Stimulated activated memory B cell treated with anti-CD40 and anti-IgM and Interleukin-4, amounts not matched to agents 10 μg/mL and 1 μg/mL and 100 μg/mL, for 72 hours (primary cell): ENCODE measurements at regions not wholly inside any gene's neighbourhood (a gene's known extent, or its start where the extent isn't known, plus 50 kb on each side); places are given as distances from the start of the nearest gene placed in this dataset.

Experiments
- ATAC-seq: fragments of 150-1000 bp; cut with Tn5 transposase; 2 replicates; pipeline ENCODE4 v1.10.0; 2021
- H3K27ac Mint-ChIP-seq: one replicate; pipeline ENCODE4 v1.8.0; 2022; ENCODE audit warnings: mild to moderate bottlenecking, mixed read lengths
- H3K27me3 Mint-ChIP-seq: one replicate; pipeline ENCODE4 v1.8.0; 2022; ENCODE audit warnings: mixed read lengths
- H3K36me3 Mint-ChIP-seq: one replicate; pipeline ENCODE4 v1.8.0; 2022; ENCODE audit warnings: mixed read lengths
- H3K4me1 Mint-ChIP-seq: one replicate; pipeline ENCODE4 v1.8.0; 2022; ENCODE audit warnings: mixed read lengths
- H3K4me3 Mint-ChIP-seq: one replicate; pipeline ENCODE4 v1.8.0; 2022; ENCODE audit warnings: mild to moderate bottlenecking, moderate library complexity, mixed read lengths
- H3K9me3 Mint-ChIP-seq: one replicate; pipeline ENCODE4 v1.8.0; 2022; ENCODE audit warnings: mixed read lengths

DNA sequence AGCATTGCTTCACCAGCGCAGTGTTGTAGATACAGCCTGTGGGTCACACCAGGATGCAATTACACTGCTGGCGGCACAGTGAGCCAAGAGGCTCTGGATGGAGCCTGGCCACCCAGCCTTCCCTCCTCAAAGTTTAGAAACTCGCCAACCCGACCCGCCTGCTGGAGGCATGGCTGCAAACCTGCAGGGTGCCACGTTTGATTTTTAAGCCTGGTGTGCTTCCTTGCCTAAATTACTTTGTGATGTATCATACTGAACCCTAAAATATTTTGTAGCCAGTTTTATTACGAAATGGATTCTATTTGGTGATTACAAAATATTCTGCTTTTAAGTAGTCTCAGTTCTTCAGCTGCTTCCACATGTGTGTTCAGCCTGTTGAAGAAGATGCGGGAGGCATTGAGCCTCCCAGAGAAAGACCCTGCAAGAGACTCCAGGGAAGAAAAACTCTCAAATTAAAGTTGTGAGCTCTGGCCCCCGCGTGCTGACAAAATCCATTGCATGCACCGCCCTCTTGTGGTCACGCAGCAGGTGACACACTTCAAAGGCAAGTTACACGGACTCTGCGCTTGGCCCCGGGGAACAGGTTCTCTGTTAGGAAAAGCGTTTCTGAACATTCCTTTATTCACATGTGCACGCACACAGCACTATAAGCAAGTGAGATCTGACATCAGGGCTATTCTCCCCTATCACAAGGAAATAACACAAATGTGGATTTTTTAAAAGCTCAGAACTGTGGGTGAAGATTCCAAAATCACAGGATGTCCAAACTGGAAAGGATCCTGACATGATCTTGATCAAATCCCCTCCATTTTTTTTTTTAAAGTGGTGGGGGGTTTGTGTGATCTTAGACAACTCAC, 63.0 kb upstream of the TWIST2 start:
- Mint-ChIP-seq H3K9me3 (peaks cover 4% of the 10 kb centered on the region), H3K4me3 (no peak overlapping the region), H3K36me3 (no peaks in the 10 kb centered on the region), H3K27ac (no peak overlapping the region), H3K27me3 (peaks cover 29% of the 10 kb centered on the region), H3K4me1 (no peaks in the 10 kb centered on the region)
- no peak for ATAC-seq

DNA sequence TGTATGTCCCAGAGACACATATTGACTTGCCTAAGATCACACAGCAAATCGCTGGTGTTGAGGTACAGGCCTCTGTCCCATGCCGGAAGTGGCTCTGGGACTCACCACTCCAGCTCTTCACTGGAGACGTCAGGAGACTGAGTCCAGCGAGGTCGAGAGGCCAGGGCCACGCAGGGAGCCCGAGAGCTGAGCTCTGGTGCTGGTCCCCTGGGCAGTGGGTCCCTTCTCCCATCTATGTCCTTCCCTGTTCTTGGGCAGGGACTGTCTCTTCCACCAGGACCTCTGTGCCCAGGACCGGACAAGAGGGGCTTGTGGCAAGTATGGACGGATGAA, 62.4 kb upstream of the TWIST2 start:
- peaks cover 34% of the 10 kb centered on the region for H3K27me3 Mint-ChIP-seq
- no peak overlapping the region for H3K4me3 Mint-ChIP-seq
- no peaks in the 10 kb centered on the region for H3K4me1 Mint-ChIP-seq
- H3K9me3 Mint-ChIP-seq, result peaks cover 4% of the 10 kb centered on the region
- no peak for ATAC-seq
- no peak overlapping the region for H3K27ac Mint-ChIP-seq
- no peaks in the 10 kb centered on the region for H3K36me3 Mint-ChIP-seq

DNA sequence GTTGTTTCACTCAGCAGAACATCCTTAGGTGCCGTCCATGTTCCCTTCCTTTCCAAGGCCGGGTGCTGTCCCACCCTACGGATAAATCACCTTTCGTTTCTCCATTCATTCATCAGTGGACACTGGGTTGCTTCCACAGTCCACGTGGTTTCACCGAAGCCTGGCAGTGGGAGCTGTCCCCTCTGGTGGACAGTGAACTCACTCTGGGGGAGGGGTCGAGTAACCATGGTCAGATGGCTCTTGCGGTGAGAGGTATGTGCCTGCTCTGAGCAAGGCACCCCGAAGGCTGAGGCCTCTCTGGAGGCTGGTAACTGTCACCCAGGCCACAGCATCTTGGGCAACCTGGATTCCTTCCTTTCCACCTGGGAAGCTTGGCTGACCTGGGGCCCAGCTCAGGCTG, 61.5 kb upstream of the TWIST2 start:
- Mint-ChIP-seq H3K27ac (no peak overlapping the region), H3K4me1 (no peaks in the 10 kb centered on the region), H3K27me3 (peaks cover 40% of the 10 kb centered on the region), H3K9me3 (peaks cover under 1% of the 10 kb centered on the region), H3K36me3 (no peaks in the 10 kb centered on the region), H3K4me3 (no peak overlapping the region)
- ATAC-seq, result no peak

DNA sequence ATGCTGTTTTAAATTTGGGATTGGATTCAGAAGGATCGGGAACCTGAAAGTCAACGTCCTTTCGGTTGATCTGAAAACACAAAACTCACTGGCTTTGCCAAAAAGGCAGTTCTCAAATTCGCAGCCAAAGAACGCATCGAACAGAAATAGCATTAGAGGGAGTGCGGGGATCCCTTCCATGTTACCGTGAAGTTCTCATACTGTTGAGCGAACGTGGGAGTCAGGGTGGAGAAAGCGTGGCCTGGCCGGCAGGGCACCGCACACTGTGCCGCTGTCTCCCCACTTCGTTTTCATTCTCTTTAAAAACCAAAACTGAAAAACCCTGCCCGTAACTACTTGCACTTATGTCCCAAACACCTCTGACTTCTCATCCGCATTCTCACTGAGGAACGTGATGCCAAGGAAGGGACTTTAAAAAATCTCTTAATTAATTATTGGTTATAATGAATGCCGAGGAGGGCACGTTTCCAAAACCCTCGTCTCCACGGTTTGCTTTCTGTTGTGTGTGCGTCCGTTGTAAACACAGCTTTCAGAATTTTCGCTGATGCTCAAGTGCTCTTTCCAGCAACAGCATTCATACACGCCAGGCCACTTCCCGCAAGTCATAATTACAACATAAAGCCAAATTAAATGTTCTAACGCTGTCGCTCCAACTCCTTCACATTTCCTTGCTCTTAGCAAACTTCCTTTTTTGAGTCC, 60.9 kb upstream of the TWIST2 start:
- no peaks in the 10 kb centered on the region for H3K36me3 Mint-ChIP-seq
- H3K27ac Mint-ChIP-seq, result no peak overlapping the region
- no peak for ATAC-seq

DNA sequence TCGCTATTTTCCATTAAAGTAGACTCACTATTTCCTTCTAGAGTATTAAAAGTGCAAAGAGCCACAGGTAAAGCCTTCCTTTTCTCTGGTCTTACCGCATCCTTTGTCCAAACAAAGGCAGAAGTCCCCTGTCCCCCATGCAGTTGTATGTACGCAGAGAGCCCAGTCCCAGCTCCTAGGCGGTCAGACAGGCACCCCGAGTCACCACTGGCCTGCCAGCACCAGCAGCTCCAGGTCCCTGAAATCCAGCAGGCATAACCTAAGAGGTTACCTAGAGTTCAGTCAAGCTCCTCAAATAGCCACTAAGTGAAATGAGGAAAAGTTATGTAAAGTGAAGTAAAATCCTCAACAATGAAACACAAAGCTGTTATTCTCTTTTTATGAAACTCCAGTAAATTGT, 60.4 kb upstream of the TWIST2 start:
- H3K9me3 Mint-ChIP-seq, result no peaks in the 10 kb centered on the region
- H3K36me3 Mint-ChIP-seq, result no peaks in the 10 kb centered on the region
- H3K4me3 Mint-ChIP-seq, result no peak overlapping the region

More for the DNA sequence above, 60.9 kb upstream of the TWIST2 start:
- no peaks in the 10 kb centered on the region for H3K4me1 Mint-ChIP-seq
- no peak overlapping the region for H3K4me3 Mint-ChIP-seq
- H3K27me3 Mint-ChIP-seq, result peaks cover 40% of the 10 kb centered on the region
- no peaks in the 10 kb centered on the region for H3K9me3 Mint-ChIP-seq

DNA sequence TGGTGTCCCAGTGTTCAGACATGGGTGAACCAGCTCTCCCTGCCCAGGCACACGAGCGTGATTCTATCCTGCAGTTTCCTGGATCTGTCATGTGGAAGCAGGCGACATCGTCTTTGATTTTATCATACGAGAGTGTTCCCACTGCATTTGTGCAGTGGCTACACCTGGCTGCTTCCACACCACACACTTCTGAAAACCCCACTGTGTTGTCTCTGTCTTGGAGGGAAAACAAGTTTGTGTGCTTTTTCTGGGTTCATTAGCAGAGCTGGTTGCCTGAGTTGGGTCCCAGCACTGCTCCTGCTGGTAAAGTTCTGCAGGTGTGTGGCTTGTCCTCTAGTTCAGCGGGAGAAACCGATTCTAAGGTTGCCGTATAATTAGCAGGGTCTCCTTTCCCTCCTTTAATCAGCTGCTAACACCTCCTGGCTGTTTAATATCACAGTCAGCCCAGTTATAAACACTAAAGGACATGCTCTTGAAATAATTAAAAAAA, 58.5 kb upstream of the TWIST2 start:
- no peaks in the 10 kb centered on the region for H3K36me3 Mint-ChIP-seq
- no peaks in the 10 kb centered on the region for H3K4me1 Mint-ChIP-seq
- no peak for ATAC-seq
- H3K27me3 Mint-ChIP-seq, result peaks cover 31% of the 10 kb centered on the region
- H3K4me3 Mint-ChIP-seq, result no peak overlapping the region
- H3K27ac Mint-ChIP-seq, result no peak overlapping the region
- H3K9me3 Mint-ChIP-seq, result no peaks in the 10 kb centered on the region

More for the DNA sequence above, 60.4 kb upstream of the TWIST2 start:
- Mint-ChIP-seq H3K4me1 (no peaks in the 10 kb centered on the region), H3K27ac (no peak overlapping the region), H3K27me3 (peaks cover 40% of the 10 kb centered on the region)
- ATAC-seq, result no peak

DNA sequence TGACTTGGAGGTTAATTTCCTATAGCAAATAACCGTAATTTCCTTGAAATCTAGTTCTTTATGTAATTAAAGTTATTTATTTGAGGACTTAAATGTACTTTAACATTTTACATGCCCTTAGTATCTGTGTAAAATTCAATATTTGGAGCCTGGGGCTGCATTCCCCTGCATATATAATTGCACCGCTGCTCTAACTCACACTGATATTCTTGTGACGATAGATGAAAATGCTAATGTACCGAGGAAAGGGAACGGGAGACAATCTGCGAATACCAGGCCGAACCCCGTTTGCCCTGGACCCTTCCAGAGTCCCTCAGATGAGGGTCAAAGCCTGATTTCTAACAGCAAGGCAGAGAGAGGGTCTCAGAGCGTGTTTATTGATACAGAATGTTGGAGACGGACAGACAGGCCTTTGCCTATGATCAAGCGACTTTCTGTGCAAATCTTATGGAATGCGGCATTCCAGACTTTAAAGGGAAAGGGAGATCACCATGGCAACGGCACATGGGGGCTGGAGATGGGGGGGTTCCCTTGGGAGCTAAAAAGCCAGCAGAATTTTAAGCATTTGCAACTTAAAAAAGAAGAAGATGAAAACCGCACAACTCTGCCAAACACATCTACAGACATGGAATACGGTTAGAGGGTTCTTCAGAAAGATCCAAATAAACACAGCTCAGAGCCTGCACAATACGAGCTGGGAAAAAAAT, 57.6 kb upstream of the TWIST2 start:
- no peak for ATAC-seq
- H3K4me1 Mint-ChIP-seq, result no peaks in the 10 kb centered on the region
- no peaks in the 10 kb centered on the region for H3K9me3 Mint-ChIP-seq
- no peak overlapping the region for H3K4me3 Mint-ChIP-seq
- H3K36me3 Mint-ChIP-seq, result no peaks in the 10 kb centered on the region
- peaks cover 24% of the 10 kb centered on the region for H3K27me3 Mint-ChIP-seq
- no peak overlapping the region for H3K27ac Mint-ChIP-seq

DNA sequence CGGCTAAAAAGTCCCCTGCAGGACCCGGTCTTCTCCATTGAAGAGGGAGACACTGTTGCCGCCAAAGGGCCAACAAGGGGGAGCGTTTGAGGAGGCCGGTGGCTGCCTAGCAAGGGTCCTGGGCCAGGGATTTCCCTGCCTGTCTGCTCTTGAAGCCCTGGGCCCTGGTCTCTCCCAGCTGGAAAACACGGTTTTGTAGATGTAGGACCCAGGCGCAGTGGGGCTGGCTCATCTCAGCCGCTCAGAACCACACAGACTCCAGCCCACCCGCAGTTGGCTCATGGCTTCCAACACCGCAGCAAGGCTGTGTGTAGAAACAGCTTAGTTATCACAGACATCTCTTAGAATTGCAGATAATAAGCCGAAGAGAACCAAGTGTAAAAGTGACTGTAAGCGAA, 57.1 kb upstream of the TWIST2 start:
- H3K9me3 Mint-ChIP-seq, result no peaks in the 10 kb centered on the region
- H3K36me3 Mint-ChIP-seq, result no peaks in the 10 kb centered on the region
- peaks cover 19% of the 10 kb centered on the region for H3K27me3 Mint-ChIP-seq
- H3K27ac Mint-ChIP-seq, result no peak overlapping the region
- ATAC-seq, result no peak
- no peaks in the 10 kb centered on the region for H3K4me1 Mint-ChIP-seq
- H3K4me3 Mint-ChIP-seq, result no peak overlapping the region

DNA sequence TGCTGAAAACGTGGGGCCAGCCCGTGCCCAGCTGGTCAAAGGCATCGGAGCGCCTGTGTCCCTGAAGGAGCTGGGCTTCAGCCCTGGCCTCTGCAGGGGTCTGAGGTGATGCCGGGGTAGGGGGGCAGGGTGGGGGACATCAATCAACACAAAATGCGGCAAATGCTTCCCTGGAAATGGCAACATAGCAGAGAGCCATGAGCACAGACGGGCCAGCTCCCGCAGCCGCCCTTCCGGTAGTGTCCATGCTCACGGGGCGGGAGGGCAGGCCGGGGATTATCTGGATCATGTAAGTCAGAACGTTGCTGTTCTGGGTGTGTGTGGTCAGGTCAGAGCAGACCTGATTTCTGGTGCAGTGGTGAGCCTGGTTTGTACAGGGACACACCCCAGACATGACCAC, 56.5 kb upstream of the TWIST2 start:
- Mint-ChIP-seq H3K27ac (no peak overlapping the region), H3K9me3 (no peaks in the 10 kb centered on the region), H3K4me1 (no peaks in the 10 kb centered on the region), H3K27me3 (peaks cover 14% of the 10 kb centered on the region), H3K36me3 (no peaks in the 10 kb centered on the region), H3K4me3 (no peak overlapping the region)
- no peak for ATAC-seq

DNA sequence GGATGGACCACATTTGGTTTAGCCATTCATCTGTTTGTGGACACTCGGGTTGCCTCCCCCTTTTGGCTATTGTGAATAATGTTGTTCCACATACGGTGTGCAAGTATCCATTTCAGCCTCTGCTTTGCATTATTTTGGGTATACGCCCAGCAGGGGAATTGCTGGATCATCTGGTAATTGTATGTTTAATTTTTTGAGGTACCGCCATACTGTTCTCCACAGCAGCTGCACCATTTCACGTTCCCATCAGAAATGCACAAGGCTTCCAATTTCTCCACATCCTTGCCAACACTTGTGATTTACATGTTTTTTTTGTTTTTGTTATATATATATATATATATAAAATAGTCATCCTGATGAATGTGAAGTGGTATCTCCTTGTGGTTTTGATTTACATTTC, 54.6 kb upstream of the TWIST2 start:
- no peak for ATAC-seq
- peaks cover 31% of the 10 kb centered on the region for H3K27me3 Mint-ChIP-seq
- H3K4me3 Mint-ChIP-seq, result no peak overlapping the region
- no peaks in the 10 kb centered on the region for H3K4me1 Mint-ChIP-seq
- no peak overlapping the region for H3K27ac Mint-ChIP-seq
- no peaks in the 10 kb centered on the region for H3K9me3 Mint-ChIP-seq
- H3K36me3 Mint-ChIP-seq, result no peaks in the 10 kb centered on the region

DNA sequence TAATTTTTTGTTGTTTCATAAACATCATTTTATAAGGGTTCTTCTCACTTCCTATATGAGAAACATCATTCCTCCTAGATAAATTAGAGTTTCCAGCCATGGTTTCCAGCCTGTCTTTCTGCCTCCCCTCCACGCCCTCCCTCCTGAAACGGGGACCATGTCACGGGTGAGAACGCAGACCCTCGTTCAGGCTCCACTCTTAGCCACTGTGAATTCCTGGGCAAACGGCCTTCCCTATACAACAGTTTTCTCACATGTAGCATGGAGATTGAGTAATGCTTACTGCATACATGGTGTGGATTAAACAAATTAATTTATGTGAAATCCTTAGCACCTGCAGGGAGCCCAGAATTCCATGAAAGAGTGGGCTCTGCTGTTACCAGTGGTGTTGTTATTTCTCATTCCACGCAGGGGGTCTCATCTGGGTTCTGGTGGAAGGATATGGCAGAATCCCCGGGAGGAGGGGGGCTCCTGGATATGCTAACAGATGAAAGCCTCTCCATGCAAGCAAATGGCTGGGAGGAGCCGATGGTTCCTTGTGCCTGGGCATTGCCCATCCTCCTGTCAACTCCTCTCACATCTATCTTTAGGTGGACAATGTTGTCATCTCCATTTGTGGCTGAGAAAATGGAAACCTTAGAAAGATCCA, 54.0 kb upstream of the TWIST2 start:
- Mint-ChIP-seq H3K4me1 (no peaks in the 10 kb centered on the region), H3K27ac (no peak overlapping the region), H3K9me3 (no peaks in the 10 kb centered on the region), H3K36me3 (no peaks in the 10 kb centered on the region), H3K27me3 (peaks cover 37% of the 10 kb centered on the region), H3K4me3 (no peak overlapping the region)
- ATAC-seq, result no peak

DNA sequence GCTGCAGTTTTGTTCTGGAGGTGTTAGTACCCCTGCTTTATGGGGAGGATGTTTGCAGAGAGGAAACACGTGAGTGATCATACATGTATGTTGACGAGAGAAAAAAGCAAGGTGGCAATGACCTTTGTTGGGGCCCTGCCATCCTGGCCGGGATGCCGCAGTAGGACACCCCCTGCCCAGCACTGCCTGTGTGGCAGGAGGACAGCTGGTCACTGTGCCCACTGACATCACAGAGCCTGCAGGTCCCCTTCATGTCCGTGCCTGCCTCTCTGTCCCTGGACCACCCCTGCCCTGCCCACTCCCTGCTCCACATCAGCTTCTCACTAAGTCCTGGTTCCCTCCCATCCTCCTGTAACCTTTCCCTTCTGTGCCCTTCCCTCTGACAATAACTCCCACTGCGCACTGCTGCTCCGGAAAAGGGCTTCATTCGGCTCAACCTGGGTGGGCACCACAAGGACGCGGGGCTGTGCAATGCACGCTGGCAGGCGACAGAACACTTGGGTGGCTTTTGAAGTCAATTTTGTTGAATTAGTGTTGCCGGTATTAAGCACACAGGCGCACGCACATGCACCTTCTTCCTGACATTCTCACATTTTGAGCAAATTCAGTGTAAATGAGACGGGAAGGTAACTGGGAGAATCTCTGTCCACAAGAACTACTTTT, 51.5 kb upstream of the TWIST2 start:
- Mint-ChIP-seq H3K36me3 (no peaks in the 10 kb centered on the region), H3K4me1 (no peaks in the 10 kb centered on the region), H3K27me3 (peaks cover 35% of the 10 kb centered on the region)

DNA sequence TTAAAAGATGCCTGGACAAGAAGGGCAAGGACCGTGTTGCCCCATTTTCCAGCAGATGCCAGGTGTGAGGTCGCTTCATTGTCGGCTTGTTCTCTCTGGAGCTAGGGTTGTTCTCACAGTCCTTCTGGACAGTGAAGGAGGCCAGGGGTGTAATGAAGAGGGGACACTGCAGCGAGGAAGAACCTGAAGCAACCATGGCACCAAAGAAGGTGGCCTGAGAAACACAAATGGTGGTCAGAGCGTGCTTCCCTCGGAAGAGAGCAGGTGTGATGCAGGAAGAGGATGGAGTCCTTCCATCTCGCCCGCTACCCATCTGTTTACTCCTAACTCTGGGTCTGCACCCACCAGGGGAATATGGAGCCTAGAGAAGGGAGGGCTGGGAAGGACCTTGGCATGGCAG, 50.3 kb upstream of the TWIST2 start:
- H3K4me1 Mint-ChIP-seq, result no peaks in the 10 kb centered on the region
- no peak overlapping the region for H3K4me3 Mint-ChIP-seq
- peaks cover 45% of the 10 kb centered on the region for H3K27me3 Mint-ChIP-seq
- no peak overlapping the region for H3K27ac Mint-ChIP-seq
- H3K9me3 Mint-ChIP-seq, result no peaks in the 10 kb centered on the region
- no peak for ATAC-seq
- H3K36me3 Mint-ChIP-seq, result no peaks in the 10 kb centered on the region

More for the DNA sequence above, 51.5 kb upstream of the TWIST2 start:
- no peaks in the 10 kb centered on the region for H3K9me3 Mint-ChIP-seq
- no peak overlapping the region for H3K4me3 Mint-ChIP-seq
- ATAC-seq, result no peak
- H3K27ac Mint-ChIP-seq, result no peak overlapping the region
